ENCODE measurements at regions not wholly inside any gene's neighbourhood (a gene's known extent, or its start where the extent isn't known, plus 50 kb on each side); places are given as distances from the start of the nearest gene placed in this dataset.

DNA sequence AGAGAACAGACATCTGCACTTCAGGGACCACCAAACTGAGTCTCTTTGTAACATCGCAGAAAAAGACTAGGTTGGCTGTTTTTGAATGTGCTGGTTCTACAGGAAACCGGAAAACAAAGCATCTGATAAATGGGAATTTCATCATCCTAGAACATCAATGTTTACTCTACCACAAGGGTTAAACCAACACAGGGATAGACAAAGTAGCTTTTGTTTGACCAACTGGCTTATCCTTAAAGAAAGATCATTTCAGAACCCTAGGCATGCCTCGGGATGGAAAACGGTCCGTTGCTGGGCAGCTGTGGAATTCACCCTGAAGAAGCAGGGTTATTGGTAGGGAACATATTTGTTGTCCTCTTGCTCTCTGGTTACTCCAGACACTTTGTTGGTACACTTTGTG is 2355.5 kb upstream of the AGA start:
- H3K23ac ChIP-seq (ENCODE audit: low read length) = no peak overlapping the region
- H2BK12ac ChIP-seq (ENCODE audit: low read length) = no peak overlapping the region
- H2BK120ac ChIP-seq (ENCODE audit: insufficient read depth, low read length, poor library complexity) = no peak overlapping the region
- H2BK5ac ChIP-seq (ENCODE audit: low read depth, low read length, poor library complexity) = no peak overlapping the region
- H3K79me2 ChIP-seq (ENCODE audit: control insufficient read depth, insufficient read depth, low read length, poor library complexity) = no peaks in the 10 kb centered on the region
- no peak overlapping the region for H3K4me3 ChIP-seq (ENCODE audit: low read depth, low read length)
- H3K14ac ChIP-seq (ENCODE audit: low read length) = no peak overlapping the region
- no peak overlapping the region for H3K4ac ChIP-seq (ENCODE audit: low read depth, low read length)
- no peaks in the 10 kb centered on the region for H3K36me3 ChIP-seq (ENCODE audit: control insufficient read depth in 1 of 2, insufficient read depth in 2 of 2, low read length in 2 of 2)
- H2AFZ ChIP-seq (ENCODE audit: insufficient read depth, low read length, poor library complexity) = no peak overlapping the region
- no peak overlapping the region for H3K4me2 ChIP-seq (ENCODE audit: low read length)
- DNase-seq = no peak
- WGBS (ENCODE audit: extremely low coverage, insufficient coverage, insufficient read length) = no CpG with 5 or more reads among the region's 5 CpGs
- peak overlapping the region; percentile 54 for H4K12ac ChIP-seq (ENCODE audit: low read depth, low read length)
- no peaks in the 10 kb centered on the region for H3K79me1 ChIP-seq (ENCODE audit: low read length)
- no peaks in the 10 kb centered on the region for H3K4me1 ChIP-seq (ENCODE audit: control insufficient read depth in 1 of 2, insufficient read depth in 2 of 2, low read length in 2 of 2)
- H2AK5ac ChIP-seq (ENCODE audit: low read length) = no peak overlapping the region
- no peak overlapping the region for H4K91ac ChIP-seq (ENCODE audit: low read depth, low read length)
- H3K18ac ChIP-seq (ENCODE audit: low read length) = no peak overlapping the region
- no peaks in the 10 kb centered on the region for H3K27me3 ChIP-seq (ENCODE audit: insufficient read depth, low read length)
- no peak overlapping the region for H4K8ac ChIP-seq (ENCODE audit: low read depth, low read length)
- H3K9ac ChIP-seq (ENCODE audit: low read length) = no peak overlapping the region
- no peaks in the 10 kb centered on the region for H3K9me3 ChIP-seq (ENCODE audit: insufficient read depth, low read depth, low read length)
- no peak overlapping the region for H3K27ac ChIP-seq (ENCODE audit: low read depth, low read length)

DNA sequence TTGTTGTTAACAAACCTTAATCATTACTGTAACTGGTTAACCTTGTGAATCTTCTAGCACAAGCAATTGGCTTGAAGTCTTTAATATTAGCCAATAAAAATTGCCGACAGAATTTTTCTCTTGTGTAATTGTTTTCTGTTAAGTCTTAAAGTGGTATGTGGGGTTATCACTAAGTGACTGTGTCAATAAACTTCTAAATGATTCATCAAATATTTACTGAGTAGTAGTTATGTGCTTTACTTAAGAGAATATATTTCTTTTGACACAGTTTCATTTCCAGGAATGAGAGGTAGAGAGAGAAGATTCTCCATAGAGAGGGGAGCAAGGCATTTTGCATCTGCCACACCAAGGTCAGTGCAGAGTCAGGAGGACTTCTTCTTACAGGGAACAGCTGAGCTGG is 2361.6 kb upstream of the AGA start:
- peaks cover 2% of the 10 kb centered on the region for H3K9me3 ChIP-seq (ENCODE audit: insufficient read depth, low read depth, low read length)
- H3K14ac ChIP-seq (ENCODE audit: low read length) = no peak overlapping the region
- no peak overlapping the region for H3K23ac ChIP-seq (ENCODE audit: low read length)
- no peak overlapping the region for H3K4me3 ChIP-seq (ENCODE audit: low read depth, low read length)
- H3K4me1 ChIP-seq (ENCODE audit: control insufficient read depth in 1 of 2, insufficient read depth in 2 of 2, low read length in 2 of 2) = no peaks in the 10 kb centered on the region
- H2AFZ ChIP-seq (ENCODE audit: insufficient read depth, low read length, poor library complexity) = no peak overlapping the region
- no peak overlapping the region for H3K4ac ChIP-seq (ENCODE audit: low read depth, low read length)
- no peak for DNase-seq
- no peak overlapping the region for H4K8ac ChIP-seq (ENCODE audit: low read depth, low read length)
- no peak overlapping the region for H3K4me2 ChIP-seq (ENCODE audit: low read length)
- H3K36me3 ChIP-seq (ENCODE audit: control insufficient read depth in 1 of 2, insufficient read depth in 2 of 2, low read length in 2 of 2) = no peaks in the 10 kb centered on the region
- no peak overlapping the region for H4K12ac ChIP-seq (ENCODE audit: low read depth, low read length)
- no peak overlapping the region for H4K91ac ChIP-seq (ENCODE audit: low read depth, low read length)
- H3K79me1 ChIP-seq (ENCODE audit: low read length) = no peaks in the 10 kb centered on the region
- no peak overlapping the region for H2AK5ac ChIP-seq (ENCODE audit: low read length)
- no CpG with 5 or more reads among the region's 1 CpG for WGBS (ENCODE audit: extremely low coverage, insufficient coverage, insufficient read length)
- no peak overlapping the region for H2BK120ac ChIP-seq (ENCODE audit: insufficient read depth, low read length, poor library complexity)
- H3K18ac ChIP-seq (ENCODE audit: low read length) = no peak overlapping the region
- no peak overlapping the region for H3K27ac ChIP-seq (ENCODE audit: low read depth, low read length)
- no peak overlapping the region for H2BK5ac ChIP-seq (ENCODE audit: low read depth, low read length, poor library complexity)
- H3K9ac ChIP-seq (ENCODE audit: low read length) = no peak overlapping the region
- no peak overlapping the region for H2BK12ac ChIP-seq (ENCODE audit: low read length)
- no peaks in the 10 kb centered on the region for H3K79me2 ChIP-seq (ENCODE audit: control insufficient read depth, insufficient read depth, low read length, poor library complexity)
- no peaks in the 10 kb centered on the region for H3K27me3 ChIP-seq (ENCODE audit: insufficient read depth, low read length)

DNA sequence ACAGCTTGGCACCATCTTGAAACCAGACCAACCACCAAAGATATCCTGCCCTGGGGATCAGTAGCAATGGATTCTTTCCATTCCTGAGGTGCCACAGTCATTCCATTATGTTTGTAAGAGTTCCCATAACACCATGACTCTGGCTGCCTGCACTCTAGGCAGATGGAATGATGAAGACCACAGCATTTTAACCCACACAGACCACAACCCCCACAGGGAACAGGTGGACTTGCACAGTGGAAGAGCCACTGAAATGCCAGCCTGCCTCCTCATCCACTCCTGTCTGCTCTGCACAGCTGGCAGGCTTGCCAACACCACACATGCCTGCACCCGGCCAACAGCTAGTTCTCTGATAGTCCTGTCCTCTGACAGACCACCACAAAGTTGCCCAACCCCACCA is 2362.2 kb upstream of the AGA start:
- Histone ChIP-seq H2BK120ac (ENCODE audit: insufficient read depth, low read length, poor library complexity) (no peak overlapping the region), H3K9ac (ENCODE audit: low read length) (no peak overlapping the region), H3K79me1 (ENCODE audit: low read length) (no peaks in the 10 kb centered on the region), H4K8ac (ENCODE audit: low read depth, low read length) (no peak overlapping the region), H2BK5ac (ENCODE audit: low read depth, low read length, poor library complexity) (no peak overlapping the region), H3K79me2 (ENCODE audit: control insufficient read depth, insufficient read depth, low read length, poor library complexity) (no peaks in the 10 kb centered on the region), H3K18ac (ENCODE audit: low read length) (no peak overlapping the region), H3K4me2 (ENCODE audit: low read length) (no peak overlapping the region), H2AFZ (ENCODE audit: insufficient read depth, low read length, poor library complexity) (no peak overlapping the region), H4K12ac (ENCODE audit: low read depth, low read length) (no peak overlapping the region), H3K4me3 (ENCODE audit: low read depth, low read length) (no peak overlapping the region), H3K27me3 (ENCODE audit: insufficient read depth, low read length) (no peaks in the 10 kb centered on the region), H3K36me3 (ENCODE audit: control insufficient read depth in 1 of 2, insufficient read depth in 2 of 2, low read length in 2 of 2) (no peaks in the 10 kb centered on the region), H3K14ac (ENCODE audit: low read length) (no peak overlapping the region), H3K9me3 (ENCODE audit: insufficient read depth, low read depth, low read length) (peaks cover 2% of the 10 kb centered on the region), H3K23ac (ENCODE audit: low read length) (no peak overlapping the region), H3K27ac (ENCODE audit: low read depth, low read length) (no peak overlapping the region), H3K4me1 (ENCODE audit: control insufficient read depth in 1 of 2, insufficient read depth in 2 of 2, low read length in 2 of 2) (no peaks in the 10 kb centered on the region), H4K91ac (ENCODE audit: low read depth, low read length) (no peak overlapping the region), H3K4ac (ENCODE audit: low read depth, low read length) (no peak overlapping the region), H2BK12ac (ENCODE audit: low read length) (no peak overlapping the region), H2AK5ac (ENCODE audit: low read length) (no peak overlapping the region)
- WGBS (ENCODE audit: extremely low coverage, insufficient coverage, insufficient read length) = no CpG with 5 or more reads among the region's 1 CpG
- no peak for DNase-seq

DNA sequence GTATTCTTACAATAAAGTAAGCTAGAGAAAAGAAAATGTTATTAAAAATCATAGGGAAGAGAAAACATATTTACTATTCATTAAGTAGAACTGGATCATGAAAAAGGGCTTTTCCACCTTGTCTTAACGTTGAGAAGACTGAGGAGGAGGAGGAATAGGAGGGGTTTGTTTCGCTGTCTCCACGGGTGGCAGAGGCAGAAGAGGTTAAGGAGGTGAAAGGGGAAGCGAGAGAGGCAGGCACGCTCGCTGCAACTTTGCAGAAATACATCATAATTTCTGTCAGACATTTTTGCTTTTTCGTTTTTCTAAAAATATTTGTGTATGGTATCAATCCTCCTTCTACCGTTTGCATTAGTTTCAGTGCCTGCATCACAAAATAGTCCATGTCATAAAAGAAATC is 2375.1 kb upstream of the AGA start:
- no peaks in the 10 kb centered on the region for H3K27me3 ChIP-seq (ENCODE audit: insufficient read depth, low read length)
- H3K4ac ChIP-seq (ENCODE audit: low read depth, low read length) = no peak overlapping the region
- no peaks in the 10 kb centered on the region for H3K4me1 ChIP-seq (ENCODE audit: control insufficient read depth in 1 of 2, insufficient read depth in 2 of 2, low read length in 2 of 2)
- no peak overlapping the region for H4K8ac ChIP-seq (ENCODE audit: low read depth, low read length)
- H3K14ac ChIP-seq (ENCODE audit: low read length) = no peak overlapping the region
- no peak overlapping the region for H3K18ac ChIP-seq (ENCODE audit: low read length)
- no peak overlapping the region for H4K12ac ChIP-seq (ENCODE audit: low read depth, low read length)
- no peak overlapping the region for H2BK12ac ChIP-seq (ENCODE audit: low read length)
- H3K79me2 ChIP-seq (ENCODE audit: control insufficient read depth, insufficient read depth, low read length, poor library complexity) = no peaks in the 10 kb centered on the region
- no CpG with 5 or more reads among the region's 8 CpGs for WGBS (ENCODE audit: extremely low coverage, insufficient coverage, insufficient read length)
- H2AK5ac ChIP-seq (ENCODE audit: low read length) = no peak overlapping the region
- H3K23ac ChIP-seq (ENCODE audit: low read length) = no peak overlapping the region
- H4K91ac ChIP-seq (ENCODE audit: low read depth, low read length) = no peak overlapping the region
- H3K27ac ChIP-seq (ENCODE audit: low read depth, low read length) = no peak overlapping the region
- H2BK120ac ChIP-seq (ENCODE audit: insufficient read depth, low read length, poor library complexity) = no peak overlapping the region
- H3K79me1 ChIP-seq (ENCODE audit: low read length) = no peaks in the 10 kb centered on the region
- no peak for DNase-seq
- H2BK5ac ChIP-seq (ENCODE audit: low read depth, low read length, poor library complexity) = no peak overlapping the region
- no peak overlapping the region for H3K9ac ChIP-seq (ENCODE audit: low read length)
- no peak overlapping the region for H3K4me2 ChIP-seq (ENCODE audit: low read length)
- H3K9me3 ChIP-seq (ENCODE audit: insufficient read depth, low read depth, low read length) = no peaks in the 10 kb centered on the region
- H3K36me3 ChIP-seq (ENCODE audit: control insufficient read depth in 1 of 2, insufficient read depth in 2 of 2, low read length in 2 of 2) = no peaks in the 10 kb centered on the region
- H3K4me3 ChIP-seq (ENCODE audit: low read depth, low read length) = no peak overlapping the region
- H2AFZ ChIP-seq (ENCODE audit: insufficient read depth, low read length, poor library complexity) = no peak overlapping the region
